Panc1 (cell line): ENCODE measurements at regions not wholly inside any gene's neighbourhood (a gene's known extent, or its start where the extent isn't known, plus 50 kb on each side); places are given as distances from the start of the nearest gene placed in this dataset.

Source experiments
- POLR2AphosphoS5 ChIP-seq: IDR thresholded peaks from 2 replicates; pipeline ENCODE4 v1.6.1; 2012; ENCODE audit warnings: mild to moderate bottlenecking, low read depth, low read length, moderate library complexity
- TCF7L2 ChIP-seq: IDR thresholded peaks from 2 replicates; pipeline ENCODE4 v1.6.1; 2011; ENCODE audit warnings: mild to moderate bottlenecking, low read depth, low read length, inconsistent platforms
- TF ChIP-seq, protein P1 (sequence below): fragments of 450-650 bp; IDR thresholded peaks from 2 replicates; pipeline ENCODE4 v1.5.1; 2017; ENCODE audit warnings: mild to moderate bottlenecking
- TF ChIP-seq, protein P2 (sequence below), 2 experiments: IDR thresholded peaks; 2 replicates each; pipeline ENCODE4 v1.6.1; 2011 to 2012; ENCODE audit warnings: low read depth in 2 of 2, control low read depth in 1 of 2, low read length in 1 of 2, mild to moderate bottlenecking in 1 of 2, moderate library complexity in 1 of 2; ENCODE audit not compliant: insufficient read depth in 1 of 2

DNA sequence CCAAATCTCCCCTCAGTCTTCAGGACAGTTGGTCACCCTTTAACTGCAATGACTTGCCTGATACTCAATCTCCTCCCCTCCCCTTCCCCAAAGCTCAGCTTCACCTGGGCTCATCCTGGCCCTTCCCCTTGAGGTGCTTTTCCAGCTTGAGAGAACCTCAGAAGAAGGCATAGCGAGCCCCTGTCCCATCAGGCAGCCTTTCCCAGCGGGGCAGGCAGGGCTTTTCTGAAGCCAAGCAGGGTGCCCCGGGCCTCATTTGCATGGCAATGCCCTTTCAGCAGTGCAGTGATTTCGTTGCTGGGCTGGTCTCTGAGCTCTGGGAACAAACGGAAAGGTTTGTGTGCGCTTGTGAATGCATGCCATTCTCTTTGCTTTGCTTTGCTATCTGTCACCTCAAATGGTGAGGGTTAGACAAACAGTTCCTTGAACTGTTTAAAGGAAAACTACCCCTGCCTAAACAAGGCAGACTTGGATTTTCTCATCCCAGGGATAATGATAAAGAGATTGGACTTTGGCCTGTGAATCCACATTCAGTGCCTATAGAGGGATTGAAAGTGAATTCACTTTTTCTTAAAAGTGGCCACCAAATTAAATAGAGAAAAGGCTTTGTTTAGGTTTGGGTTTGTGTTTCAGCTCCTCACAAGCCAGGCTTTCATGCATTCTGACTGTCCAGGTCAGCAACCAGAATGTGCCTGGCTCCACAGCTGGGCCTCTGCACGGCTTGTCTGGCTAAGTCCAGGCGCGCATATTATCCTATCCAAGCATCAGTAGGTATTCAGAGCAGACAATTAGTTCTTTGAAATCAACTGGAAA is 165.3 kb downstream of the ZNF608 start:
- TF ChIP-seq TCF7L2 (no peak), POLR2AphosphoS5 (no peak)
- TF ChIP-seq, protein P1, sequence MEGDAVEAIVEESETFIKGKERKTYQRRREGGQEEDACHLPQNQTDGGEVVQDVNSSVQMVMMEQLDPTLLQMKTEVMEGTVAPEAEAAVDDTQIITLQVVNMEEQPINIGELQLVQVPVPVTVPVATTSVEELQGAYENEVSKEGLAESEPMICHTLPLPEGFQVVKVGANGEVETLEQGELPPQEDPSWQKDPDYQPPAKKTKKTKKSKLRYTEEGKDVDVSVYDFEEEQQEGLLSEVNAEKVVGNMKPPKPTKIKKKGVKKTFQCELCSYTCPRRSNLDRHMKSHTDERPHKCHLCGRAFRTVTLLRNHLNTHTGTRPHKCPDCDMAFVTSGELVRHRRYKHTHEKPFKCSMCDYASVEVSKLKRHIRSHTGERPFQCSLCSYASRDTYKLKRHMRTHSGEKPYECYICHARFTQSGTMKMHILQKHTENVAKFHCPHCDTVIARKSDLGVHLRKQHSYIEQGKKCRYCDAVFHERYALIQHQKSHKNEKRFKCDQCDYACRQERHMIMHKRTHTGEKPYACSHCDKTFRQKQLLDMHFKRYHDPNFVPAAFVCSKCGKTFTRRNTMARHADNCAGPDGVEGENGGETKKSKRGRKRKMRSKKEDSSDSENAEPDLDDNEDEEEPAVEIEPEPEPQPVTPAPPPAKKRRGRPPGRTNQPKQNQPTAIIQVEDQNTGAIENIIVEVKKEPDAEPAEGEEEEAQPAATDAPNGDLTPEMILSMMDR = no peak
- TF ChIP-seq, protein P2, sequence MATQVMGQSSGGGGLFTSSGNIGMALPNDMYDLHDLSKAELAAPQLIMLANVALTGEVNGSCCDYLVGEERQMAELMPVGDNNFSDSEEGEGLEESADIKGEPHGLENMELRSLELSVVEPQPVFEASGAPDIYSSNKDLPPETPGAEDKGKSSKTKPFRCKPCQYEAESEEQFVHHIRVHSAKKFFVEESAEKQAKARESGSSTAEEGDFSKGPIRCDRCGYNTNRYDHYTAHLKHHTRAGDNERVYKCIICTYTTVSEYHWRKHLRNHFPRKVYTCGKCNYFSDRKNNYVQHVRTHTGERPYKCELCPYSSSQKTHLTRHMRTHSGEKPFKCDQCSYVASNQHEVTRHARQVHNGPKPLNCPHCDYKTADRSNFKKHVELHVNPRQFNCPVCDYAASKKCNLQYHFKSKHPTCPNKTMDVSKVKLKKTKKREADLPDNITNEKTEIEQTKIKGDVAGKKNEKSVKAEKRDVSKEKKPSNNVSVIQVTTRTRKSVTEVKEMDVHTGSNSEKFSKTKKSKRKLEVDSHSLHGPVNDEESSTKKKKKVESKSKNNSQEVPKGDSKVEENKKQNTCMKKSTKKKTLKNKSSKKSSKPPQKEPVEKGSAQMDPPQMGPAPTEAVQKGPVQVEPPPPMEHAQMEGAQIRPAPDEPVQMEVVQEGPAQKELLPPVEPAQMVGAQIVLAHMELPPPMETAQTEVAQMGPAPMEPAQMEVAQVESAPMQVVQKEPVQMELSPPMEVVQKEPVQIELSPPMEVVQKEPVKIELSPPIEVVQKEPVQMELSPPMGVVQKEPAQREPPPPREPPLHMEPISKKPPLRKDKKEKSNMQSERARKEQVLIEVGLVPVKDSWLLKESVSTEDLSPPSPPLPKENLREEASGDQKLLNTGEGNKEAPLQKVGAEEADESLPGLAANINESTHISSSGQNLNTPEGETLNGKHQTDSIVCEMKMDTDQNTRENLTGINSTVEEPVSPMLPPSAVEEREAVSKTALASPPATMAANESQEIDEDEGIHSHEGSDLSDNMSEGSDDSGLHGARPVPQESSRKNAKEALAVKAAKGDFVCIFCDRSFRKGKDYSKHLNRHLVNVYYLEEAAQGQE (IDR thresholded peaks at IDR 0.05; ENCODE audit: insufficient read depth in 1 of 2, low read depth in 2 of 2, low read length in 1 of 2) = no peak
